K562 (cell line): ENCODE measurements at regions not wholly inside any gene's neighbourhood (a gene's known extent, or its start where the extent isn't known, plus 50 kb on each side); places are given as distances from the start of the nearest gene placed in this dataset.

Experiments
- TF ChIP-seq, protein P1 (sequence below): fragments of 450-650 bp; IDR thresholded peaks from 2 replicates; pipeline ENCODE4 v1.6.1; 2016; ENCODE audit warnings: mild to moderate bottlenecking, moderate library complexity

DNA sequence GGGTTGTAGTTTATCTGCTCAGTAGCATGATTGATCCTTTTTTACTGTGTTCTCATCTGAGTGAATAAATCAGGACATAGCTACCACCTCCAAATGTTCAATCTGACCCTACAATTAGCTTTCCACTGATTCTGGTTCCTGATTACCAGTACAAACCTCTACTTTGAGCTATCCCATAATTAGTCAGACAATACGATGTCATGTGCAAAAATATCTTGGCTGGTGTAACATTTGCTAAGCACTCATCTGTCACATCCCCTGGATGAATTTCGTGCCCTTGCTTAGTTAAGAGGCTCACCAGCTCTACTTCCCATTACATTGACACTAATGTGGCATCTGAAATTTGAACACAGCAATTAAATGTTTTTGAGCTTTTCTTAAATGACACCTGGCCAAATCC lies 1101.0 kb upstream of the PCDH7 start (continued):
- TF ChIP-seq, protein P1, sequence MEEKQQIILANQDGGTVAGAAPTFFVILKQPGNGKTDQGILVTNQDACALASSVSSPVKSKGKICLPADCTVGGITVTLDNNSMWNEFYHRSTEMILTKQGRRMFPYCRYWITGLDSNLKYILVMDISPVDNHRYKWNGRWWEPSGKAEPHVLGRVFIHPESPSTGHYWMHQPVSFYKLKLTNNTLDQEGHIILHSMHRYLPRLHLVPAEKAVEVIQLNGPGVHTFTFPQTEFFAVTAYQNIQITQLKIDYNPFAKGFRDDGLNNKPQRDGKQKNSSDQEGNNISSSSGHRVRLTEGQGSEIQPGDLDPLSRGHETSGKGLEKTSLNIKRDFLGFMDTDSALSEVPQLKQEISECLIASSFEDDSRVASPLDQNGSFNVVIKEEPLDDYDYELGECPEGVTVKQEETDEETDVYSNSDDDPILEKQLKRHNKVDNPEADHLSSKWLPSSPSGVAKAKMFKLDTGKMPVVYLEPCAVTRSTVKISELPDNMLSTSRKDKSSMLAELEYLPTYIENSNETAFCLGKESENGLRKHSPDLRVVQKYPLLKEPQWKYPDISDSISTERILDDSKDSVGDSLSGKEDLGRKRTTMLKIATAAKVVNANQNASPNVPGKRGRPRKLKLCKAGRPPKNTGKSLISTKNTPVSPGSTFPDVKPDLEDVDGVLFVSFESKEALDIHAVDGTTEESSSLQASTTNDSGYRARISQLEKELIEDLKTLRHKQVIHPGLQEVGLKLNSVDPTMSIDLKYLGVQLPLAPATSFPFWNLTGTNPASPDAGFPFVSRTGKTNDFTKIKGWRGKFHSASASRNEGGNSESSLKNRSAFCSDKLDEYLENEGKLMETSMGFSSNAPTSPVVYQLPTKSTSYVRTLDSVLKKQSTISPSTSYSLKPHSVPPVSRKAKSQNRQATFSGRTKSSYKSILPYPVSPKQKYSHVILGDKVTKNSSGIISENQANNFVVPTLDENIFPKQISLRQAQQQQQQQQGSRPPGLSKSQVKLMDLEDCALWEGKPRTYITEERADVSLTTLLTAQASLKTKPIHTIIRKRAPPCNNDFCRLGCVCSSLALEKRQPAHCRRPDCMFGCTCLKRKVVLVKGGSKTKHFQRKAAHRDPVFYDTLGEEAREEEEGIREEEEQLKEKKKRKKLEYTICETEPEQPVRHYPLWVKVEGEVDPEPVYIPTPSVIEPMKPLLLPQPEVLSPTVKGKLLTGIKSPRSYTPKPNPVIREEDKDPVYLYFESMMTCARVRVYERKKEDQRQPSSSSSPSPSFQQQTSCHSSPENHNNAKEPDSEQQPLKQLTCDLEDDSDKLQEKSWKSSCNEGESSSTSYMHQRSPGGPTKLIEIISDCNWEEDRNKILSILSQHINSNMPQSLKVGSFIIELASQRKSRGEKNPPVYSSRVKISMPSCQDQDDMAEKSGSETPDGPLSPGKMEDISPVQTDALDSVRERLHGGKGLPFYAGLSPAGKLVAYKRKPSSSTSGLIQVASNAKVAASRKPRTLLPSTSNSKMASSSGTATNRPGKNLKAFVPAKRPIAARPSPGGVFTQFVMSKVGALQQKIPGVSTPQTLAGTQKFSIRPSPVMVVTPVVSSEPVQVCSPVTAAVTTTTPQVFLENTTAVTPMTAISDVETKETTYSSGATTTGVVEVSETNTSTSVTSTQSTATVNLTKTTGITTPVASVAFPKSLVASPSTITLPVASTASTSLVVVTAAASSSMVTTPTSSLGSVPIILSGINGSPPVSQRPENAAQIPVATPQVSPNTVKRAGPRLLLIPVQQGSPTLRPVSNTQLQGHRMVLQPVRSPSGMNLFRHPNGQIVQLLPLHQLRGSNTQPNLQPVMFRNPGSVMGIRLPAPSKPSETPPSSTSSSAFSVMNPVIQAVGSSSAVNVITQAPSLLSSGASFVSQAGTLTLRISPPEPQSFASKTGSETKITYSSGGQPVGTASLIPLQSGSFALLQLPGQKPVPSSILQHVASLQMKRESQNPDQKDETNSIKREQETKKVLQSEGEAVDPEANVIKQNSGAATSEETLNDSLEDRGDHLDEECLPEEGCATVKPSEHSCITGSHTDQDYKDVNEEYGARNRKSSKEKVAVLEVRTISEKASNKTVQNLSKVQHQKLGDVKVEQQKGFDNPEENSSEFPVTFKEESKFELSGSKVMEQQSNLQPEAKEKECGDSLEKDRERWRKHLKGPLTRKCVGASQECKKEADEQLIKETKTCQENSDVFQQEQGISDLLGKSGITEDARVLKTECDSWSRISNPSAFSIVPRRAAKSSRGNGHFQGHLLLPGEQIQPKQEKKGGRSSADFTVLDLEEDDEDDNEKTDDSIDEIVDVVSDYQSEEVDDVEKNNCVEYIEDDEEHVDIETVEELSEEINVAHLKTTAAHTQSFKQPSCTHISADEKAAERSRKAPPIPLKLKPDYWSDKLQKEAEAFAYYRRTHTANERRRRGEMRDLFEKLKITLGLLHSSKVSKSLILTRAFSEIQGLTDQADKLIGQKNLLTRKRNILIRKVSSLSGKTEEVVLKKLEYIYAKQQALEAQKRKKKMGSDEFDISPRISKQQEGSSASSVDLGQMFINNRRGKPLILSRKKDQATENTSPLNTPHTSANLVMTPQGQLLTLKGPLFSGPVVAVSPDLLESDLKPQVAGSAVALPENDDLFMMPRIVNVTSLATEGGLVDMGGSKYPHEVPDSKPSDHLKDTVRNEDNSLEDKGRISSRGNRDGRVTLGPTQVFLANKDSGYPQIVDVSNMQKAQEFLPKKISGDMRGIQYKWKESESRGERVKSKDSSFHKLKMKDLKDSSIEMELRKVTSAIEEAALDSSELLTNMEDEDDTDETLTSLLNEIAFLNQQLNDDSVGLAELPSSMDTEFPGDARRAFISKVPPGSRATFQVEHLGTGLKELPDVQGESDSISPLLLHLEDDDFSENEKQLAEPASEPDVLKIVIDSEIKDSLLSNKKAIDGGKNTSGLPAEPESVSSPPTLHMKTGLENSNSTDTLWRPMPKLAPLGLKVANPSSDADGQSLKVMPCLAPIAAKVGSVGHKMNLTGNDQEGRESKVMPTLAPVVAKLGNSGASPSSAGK = no peak
